Neural progenitor cell (in vitro differentiated cells): ENCODE measurements at regions not wholly inside any gene's neighbourhood (a gene's known extent, or its start where the extent isn't known, plus 50 kb on each side); places are given as distances from the start of the nearest gene placed in this dataset.

Experiments used
- CTCF ChIP-seq: fragments of 200-600 bp; sonication (generic); IDR thresholded peaks from 2 replicates; pipeline ENCODE4 v1.5.1; 2017; ENCODE audit warnings: antibody characterized with exemption, mild to moderate bottlenecking
- EZH2 ChIP-seq: fragments of 200-600 bp; sonication (generic); IDR thresholded peaks from 2 replicates; pipeline ENCODE4 v1.6.1; 2017; ENCODE audit warnings: antibody characterized with exemption, mild to moderate bottlenecking, moderate library complexity
- EZH2phosphoT487 ChIP-seq: fragments of 200-600 bp; sonication (generic); IDR thresholded peaks from 2 replicates; pipeline ENCODE4 v1.6.1; 2017; ENCODE audit warnings: antibody characterized with exemption

GRCh38 chr6:80527552-80528052, 421.1 kb downstream of the BCKDHB start:
- no peak for TF ChIP-seq CTCF
- TF ChIP-seq EZH2phosphoT487: no peak
- TF ChIP-seq EZH2: no peak
